Thyroid gland (tissue), 4 donors: ENCODE measurements at regions not wholly inside any gene's neighbourhood (a gene's known extent, or its start where the extent isn't known, plus 50 kb on each side); places are given as distances from the start of the nearest gene placed in this dataset.

Experiments used
- POLR2A ChIP-seq, 2 donors: fragments of 450-650 bp; IDR thresholded peaks; one replicate each; pipeline ENCODE4 v1.6.1; 2017; ENCODE audit warnings: antibody characterized with exemption in 2 of 2, mild to moderate bottlenecking in 2 of 2, moderate library complexity in 1 of 2
- TF ChIP-seq, protein P1 (sequence below), 6 experiments: fragments of 200-600 bp in 3 of 6; fragments of 450-650 bp in 3 of 6; sonication (generic) in 3 of 6; IDR thresholded peaks; one replicate each; pipeline ENCODE4 v1.5.1; 2016 to 2019; ENCODE audit warnings: antibody characterized with exemption in 6 of 6, mild to moderate bottlenecking in 2 of 6, inconsistent platforms in 1 of 6, moderate library complexity in 1 of 6

DNA sequence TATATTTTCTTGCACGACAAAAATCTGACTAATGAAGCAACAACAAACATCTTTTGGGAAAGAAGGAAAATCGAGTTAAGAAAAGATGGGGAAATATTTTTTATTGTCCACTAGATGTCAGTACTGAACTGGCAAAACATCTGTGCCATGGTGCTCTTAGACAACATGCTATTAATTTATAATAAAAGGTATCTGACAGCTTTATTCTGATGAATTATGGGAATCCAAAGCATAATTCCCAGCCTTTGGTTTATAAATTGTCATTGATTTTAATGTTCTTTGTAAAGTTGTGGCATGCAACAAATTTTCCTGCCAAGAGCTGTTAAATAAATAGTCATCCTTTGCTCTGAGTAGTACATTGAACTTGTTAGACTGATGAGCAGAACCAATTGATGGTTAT is 231.2 kb downstream of the ETNK1 start:
- TF ChIP-seq, protein P1, sequence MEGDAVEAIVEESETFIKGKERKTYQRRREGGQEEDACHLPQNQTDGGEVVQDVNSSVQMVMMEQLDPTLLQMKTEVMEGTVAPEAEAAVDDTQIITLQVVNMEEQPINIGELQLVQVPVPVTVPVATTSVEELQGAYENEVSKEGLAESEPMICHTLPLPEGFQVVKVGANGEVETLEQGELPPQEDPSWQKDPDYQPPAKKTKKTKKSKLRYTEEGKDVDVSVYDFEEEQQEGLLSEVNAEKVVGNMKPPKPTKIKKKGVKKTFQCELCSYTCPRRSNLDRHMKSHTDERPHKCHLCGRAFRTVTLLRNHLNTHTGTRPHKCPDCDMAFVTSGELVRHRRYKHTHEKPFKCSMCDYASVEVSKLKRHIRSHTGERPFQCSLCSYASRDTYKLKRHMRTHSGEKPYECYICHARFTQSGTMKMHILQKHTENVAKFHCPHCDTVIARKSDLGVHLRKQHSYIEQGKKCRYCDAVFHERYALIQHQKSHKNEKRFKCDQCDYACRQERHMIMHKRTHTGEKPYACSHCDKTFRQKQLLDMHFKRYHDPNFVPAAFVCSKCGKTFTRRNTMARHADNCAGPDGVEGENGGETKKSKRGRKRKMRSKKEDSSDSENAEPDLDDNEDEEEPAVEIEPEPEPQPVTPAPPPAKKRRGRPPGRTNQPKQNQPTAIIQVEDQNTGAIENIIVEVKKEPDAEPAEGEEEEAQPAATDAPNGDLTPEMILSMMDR (IDR thresholded peaks at IDR 0.05): peak in 2 of 6 experiments; percentile 30 to 52
- TF ChIP-seq POLR2A (IDR thresholded peaks at IDR 0.05): no peak
